Upper lobe of right lung (tissue), 1 donor: ENCODE measurements at regions not wholly inside any gene's neighbourhood (a gene's known extent, or its start where the extent isn't known, plus 50 kb on each side); places are given as distances from the start of the nearest gene placed in this dataset.
A peak's percentile ranks its signal among the peaks of the same experiment; 100 is the strongest.

Experiments used
- ATAC-seq: fragments of 200-7000 bp; cut with Tn5 transposase; one replicate; pipeline ENCODE4 v1.9.1; 2020; ENCODE audit warnings: mild to moderate bottlenecking, moderate library complexity
- DNase-seq: peaks from one replicate; pipeline ENCODE4 v3.0.0-alpha.2; 2020
- H3K27ac ChIP-seq: fragments of 200-600 bp; one replicate; pipeline ENCODE4 v1.8.0; 2022
- H3K27me3 ChIP-seq: fragments of 200-600 bp; one replicate; pipeline ENCODE4 v1.8.0; 2022; ENCODE audit warnings: mild to moderate bottlenecking
- H3K36me3 ChIP-seq: fragments of 200-600 bp; one replicate; pipeline ENCODE4 v1.8.0; 2022
- H3K4me1 ChIP-seq: fragments of 200-600 bp; one replicate; pipeline ENCODE4 v1.8.0; 2022
- H3K4me3 ChIP-seq: fragments of 200-600 bp; one replicate; pipeline ENCODE4 v1.8.0; 2022; ENCODE audit warnings: mild to moderate bottlenecking
- H3K9me3 ChIP-seq: fragments of 200-600 bp; one replicate; pipeline ENCODE4 v1.8.0; 2022
- CTCF ChIP-seq: fragments of 200-600 bp; IDR thresholded peaks from one replicate; pipeline ENCODE4 v1.8.0; 2022; ENCODE audit warnings: antibody characterized with exemption
- intact Hi-C: fragments of 100-400 bp; cut with DNase I; formaldehyde crosslinking; loops from one replicate; pipeline ENCODE4 v1.11.0; 2022
- donor health status: DM: no; HTN: yes; CAD: no; lungs with severe emphysema.

GRCh38 chr6:170456886-170457698 is 96.0 kb downstream of the PSMB1 start:
- Histone ChIP-seq H3K9me3 (no peaks in the 10 kb centered on the region), H3K36me3 (no peaks in the 10 kb centered on the region), H3K4me1 (peaks cover 10% of the 10 kb centered on the region), H3K4me3 (no peak overlapping the region), H3K27me3 (no peaks in the 10 kb centered on the region), H3K27ac (no peak overlapping the region)
- intact Hi-C loops: no loop called here
- TF ChIP-seq CTCF: no peak
- DNase-seq (peak; percentile 53), ATAC-seq (no peak)
